MM.1S (cell line): ENCODE measurements at regions not wholly inside any gene's neighbourhood (a gene's known extent, or its start where the extent isn't known, plus 50 kb on each side); places are given as distances from the start of the nearest gene placed in this dataset.
A peak's percentile ranks its signal among the peaks of the same experiment; 100 is the strongest.

Experiments
- DNase-seq: peaks from one replicate; pipeline ENCODE4 v3.0.0-alpha.2; 2015
- H2AFZ ChIP-seq: fragments of 300-600 bp; sonication (generic); 2 replicates; pipeline ENCODE4 v1.6.0; 2016; ENCODE audit warnings: antibody characterized with exemption, low read length
- H3F3A ChIP-seq: fragments of 300-600 bp; sonication (generic); 2 replicates; pipeline ENCODE4 v1.6.1; 2016; ENCODE audit warnings: mild to moderate bottlenecking, antibody characterized with exemption, low read length, moderate library complexity, mixed read lengths; ENCODE audit not compliant: insufficient read depth
- H3K27ac ChIP-seq: fragments of 300-600 bp; sonication (generic); 2 replicates; pipeline ENCODE4 v1.5.1; 2016; ENCODE audit warnings: mild to moderate bottlenecking, low read length
- H3K27me3 ChIP-seq: fragments of 300-600 bp; sonication (generic); replicated peaks from 2 replicates; pipeline ENCODE4 v1.6.0; 2016; ENCODE audit warnings: low read length; ENCODE audit not compliant: insufficient read depth
- H3K36me3 ChIP-seq: fragments of 300-600 bp; sonication (generic); replicated peaks from 2 replicates; pipeline ENCODE4 v1.6.1; 2016; ENCODE audit warnings: mild to moderate bottlenecking, low read length, mixed read lengths; ENCODE audit not compliant: insufficient read depth
- H3K4me1 ChIP-seq: fragments of 300-600 bp; sonication (generic); 2 replicates; pipeline ENCODE4 v1.6.1; 2016; ENCODE audit warnings: low read length, mixed read lengths
- H3K4me2 ChIP-seq: fragments of 300-600 bp; sonication (generic); 2 replicates; pipeline ENCODE4 v1.6.0; 2016; ENCODE audit warnings: low read depth, low read length
- H3K4me3 ChIP-seq: fragments of 300-600 bp; sonication (generic); 2 replicates; pipeline ENCODE4 v1.5.1; 2016; ENCODE audit warnings: low read length, mixed read lengths
- H3K79me2 ChIP-seq: fragments of 300-600 bp; sonication (generic); 2 replicates; pipeline ENCODE4 v1.6.1; 2016; ENCODE audit warnings: mixed run types, low read length, mixed read lengths
- H3K9ac ChIP-seq: fragments of 300-600 bp; sonication (generic); 2 replicates; pipeline ENCODE4 v1.6.1; 2016; ENCODE audit warnings: low read length, mixed read lengths
- H3K9me2 ChIP-seq: fragments of 300-600 bp; sonication (generic); replicated peaks from 2 replicates; pipeline ENCODE4 v1.6.1; 2016; ENCODE audit warnings: mild to moderate bottlenecking, low read length, mixed read lengths; ENCODE audit not compliant: insufficient read depth
- H3K9me3 ChIP-seq: fragments of 300-600 bp; sonication (generic); replicated peaks from 2 replicates; pipeline ENCODE4 v1.6.1; 2016; ENCODE audit warnings: mild to moderate bottlenecking, low read length, mixed read lengths; ENCODE audit not compliant: insufficient read depth
- H4K20me1 ChIP-seq: fragments of 300-600 bp; sonication (generic); 2 replicates; pipeline ENCODE4 v1.6.1; 2016; ENCODE audit warnings: mild to moderate bottlenecking, low read length, moderate library complexity, mixed read lengths; ENCODE audit not compliant: insufficient read depth
- EZH2 ChIP-seq: fragments of 300-600 bp; sonication (generic); optimal IDR thresholded peaks from 2 replicates; pipeline ENCODE3; 2017; ENCODE audit warnings: low read depth, mild to moderate bottlenecking, antibody characterized with exemption, low read length, mixed read lengths
- EZH2phosphoT487 ChIP-seq: fragments of 300-600 bp; sonication (generic); IDR thresholded peaks from 2 replicates; pipeline ENCODE4 v1.6.1; 2018; ENCODE audit warnings: antibody characterized with exemption, low read length
- TF ChIP-seq, protein P1 (sequence below): fragments of 300-600 bp; sonication (generic); IDR thresholded peaks from 2 replicates; pipeline ENCODE4 v1.5.1; 2016; ENCODE audit warnings: antibody characterized with exemption, low read length, mixed read lengths

DNA sequence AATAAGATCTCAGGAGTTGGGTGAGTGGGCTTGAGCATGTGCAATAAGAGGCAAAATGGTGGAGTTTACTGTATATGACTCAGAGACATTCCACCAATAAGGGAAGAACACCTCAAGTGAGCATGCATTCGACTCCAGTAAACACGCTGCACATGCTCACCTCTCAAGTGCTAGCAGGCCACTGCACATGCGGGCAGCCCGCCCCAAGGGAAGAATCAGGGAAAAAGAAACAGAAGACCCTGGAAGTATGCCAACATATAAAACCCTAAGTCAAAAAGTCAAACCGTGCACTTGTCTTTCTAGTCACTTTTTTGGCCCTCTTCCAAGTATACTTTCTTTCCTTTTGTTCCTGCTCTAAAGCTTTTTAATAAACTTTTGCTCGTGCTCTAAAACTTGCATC lies 245.3 kb upstream of the RASA1 start:
- Histone ChIP-seq H4K20me1 (no peaks in the 10 kb centered on the region), H3K9ac (no peak overlapping the region), H3K79me2 (no peaks in the 10 kb centered on the region), H3K4me3 (no peak overlapping the region), H3K9me2 (no peaks in the 10 kb centered on the region), H3K4me1 (peaks cover 23% of the 10 kb centered on the region), H3K27ac (no peak overlapping the region), H3F3A (peaks cover 22% of the 10 kb centered on the region), H3K36me3 (no peaks in the 10 kb centered on the region), H2AFZ (no peak overlapping the region), H3K4me2 (no peak overlapping the region), H3K27me3 (no peaks in the 10 kb centered on the region), H3K9me3 (no peaks in the 10 kb centered on the region)
- TF ChIP-seq EZH2 = no peak
- TF ChIP-seq, protein P1, sequence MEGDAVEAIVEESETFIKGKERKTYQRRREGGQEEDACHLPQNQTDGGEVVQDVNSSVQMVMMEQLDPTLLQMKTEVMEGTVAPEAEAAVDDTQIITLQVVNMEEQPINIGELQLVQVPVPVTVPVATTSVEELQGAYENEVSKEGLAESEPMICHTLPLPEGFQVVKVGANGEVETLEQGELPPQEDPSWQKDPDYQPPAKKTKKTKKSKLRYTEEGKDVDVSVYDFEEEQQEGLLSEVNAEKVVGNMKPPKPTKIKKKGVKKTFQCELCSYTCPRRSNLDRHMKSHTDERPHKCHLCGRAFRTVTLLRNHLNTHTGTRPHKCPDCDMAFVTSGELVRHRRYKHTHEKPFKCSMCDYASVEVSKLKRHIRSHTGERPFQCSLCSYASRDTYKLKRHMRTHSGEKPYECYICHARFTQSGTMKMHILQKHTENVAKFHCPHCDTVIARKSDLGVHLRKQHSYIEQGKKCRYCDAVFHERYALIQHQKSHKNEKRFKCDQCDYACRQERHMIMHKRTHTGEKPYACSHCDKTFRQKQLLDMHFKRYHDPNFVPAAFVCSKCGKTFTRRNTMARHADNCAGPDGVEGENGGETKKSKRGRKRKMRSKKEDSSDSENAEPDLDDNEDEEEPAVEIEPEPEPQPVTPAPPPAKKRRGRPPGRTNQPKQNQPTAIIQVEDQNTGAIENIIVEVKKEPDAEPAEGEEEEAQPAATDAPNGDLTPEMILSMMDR = no peak
- TF ChIP-seq EZH2phosphoT487 = no peak
- no peak for DNase-seq

DNA sequence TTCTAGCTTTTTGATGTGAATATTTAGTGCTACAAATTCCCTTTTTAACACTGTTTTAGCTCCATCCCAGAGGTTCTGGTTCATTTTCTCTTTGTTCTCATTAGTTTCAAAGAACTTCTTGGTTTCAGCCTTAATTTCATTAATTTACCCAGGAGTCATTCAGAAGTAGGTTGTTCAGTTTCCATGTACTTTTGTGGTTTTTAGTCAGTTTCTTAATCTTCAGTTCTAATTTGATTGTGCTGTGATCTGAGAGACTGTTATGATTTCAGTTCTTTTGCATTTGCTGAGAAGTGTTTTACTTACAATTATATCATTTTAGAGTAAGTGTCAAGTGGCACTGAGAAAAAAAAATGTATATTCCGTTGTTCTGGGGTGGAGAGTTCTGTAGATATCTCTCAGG lies 240.1 kb upstream of the RASA1 start:
- H3K9me3 ChIP-seq = no peaks in the 10 kb centered on the region
- H3K4me2 ChIP-seq = peak overlapping the region; percentile 24; the same call in 1 of the 2 replicates
- H3K36me3 ChIP-seq = no peaks in the 10 kb centered on the region
- TF ChIP-seq EZH2 (no peak), EZH2phosphoT487 (no peak)
- TF ChIP-seq, protein P1 = no peak
- no peak overlapping the region for H3K4me3 ChIP-seq
- peak; percentile 15 for DNase-seq
- H2AFZ ChIP-seq = no peak overlapping the region
- H3K9ac ChIP-seq = no peak overlapping the region
- H3K27me3 ChIP-seq = no peaks in the 10 kb centered on the region
- peaks cover 10% of the 10 kb centered on the region; the same call in 1 of the 2 replicates for H3K4me1 ChIP-seq
- H3K79me2 ChIP-seq = no peaks in the 10 kb centered on the region
- no peaks in the 10 kb centered on the region for H4K20me1 ChIP-seq
- 0 out of 2 replicates have a peak, but pooled peaks cover 7% of the 10 kb centered on the region for H3F3A ChIP-seq
- no peaks in the 10 kb centered on the region for H3K9me2 ChIP-seq
- peak overlapping the region; percentile 7; the same call in 1 of the 2 replicates for H3K27ac ChIP-seq

DNA sequence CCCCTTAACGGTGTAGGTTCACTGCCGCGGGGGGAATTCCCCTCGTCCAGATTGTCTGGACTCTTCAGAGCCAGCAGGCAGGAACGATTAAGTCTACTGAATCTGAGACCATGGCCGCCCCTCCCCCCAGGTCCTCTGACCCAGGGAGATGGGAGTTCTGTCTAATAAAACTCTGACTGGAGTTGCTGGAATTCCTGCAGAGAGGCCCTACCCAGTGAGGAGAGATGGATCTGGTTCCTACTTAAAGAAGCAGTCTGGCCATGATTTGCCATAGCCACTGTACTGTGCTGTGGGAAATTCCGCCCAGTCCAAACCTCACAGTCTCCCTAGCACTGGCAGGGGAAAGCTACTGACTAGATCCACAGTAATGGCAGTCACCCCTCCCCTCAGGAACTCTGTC lies 237.7 kb upstream of the RASA1 start:
- no peaks in the 10 kb centered on the region for H3K27me3 ChIP-seq
- H3F3A ChIP-seq = 0 out of 2 replicates have a peak, but pooled peaks cover 7% of the 10 kb centered on the region
- no peak overlapping the region for H3K9ac ChIP-seq
- H3K4me3 ChIP-seq = no peak overlapping the region
- H3K36me3 ChIP-seq = no peaks in the 10 kb centered on the region
- no peaks in the 10 kb centered on the region for H4K20me1 ChIP-seq
- H3K27ac ChIP-seq = no peak overlapping the region
- no peak overlapping the region for H3K4me2 ChIP-seq
- no peaks in the 10 kb centered on the region for H3K9me3 ChIP-seq
- peaks cover 10% of the 10 kb centered on the region; the same call in 1 of the 2 replicates for H3K4me1 ChIP-seq
- H2AFZ ChIP-seq = no peak overlapping the region
- TF ChIP-seq, protein P1 = no peak
- TF ChIP-seq EZH2 (no peak), EZH2phosphoT487 (no peak)
- DNase-seq = no peak
- H3K9me2 ChIP-seq = no peaks in the 10 kb centered on the region
- H3K79me2 ChIP-seq = no peaks in the 10 kb centered on the region
